Mesendoderm (in vitro differentiated cells): ENCODE measurements at regions not wholly inside any gene's neighbourhood (a gene's known extent, or its start where the extent isn't known, plus 50 kb on each side); places are given as distances from the start of the nearest gene placed in this dataset.

Experiments
- DNase-seq: peaks from one replicate; pipeline ENCODE4 v3.0.0; 2013
- H2AK5ac ChIP-seq: 2 replicates; pipeline ENCODE4 v1.6.1; 2013; ENCODE audit warnings: low read length, inconsistent platforms
- H2BK120ac ChIP-seq: 2 replicates; pipeline ENCODE4 v1.6.1; 2013; ENCODE audit warnings: low read depth, mild to moderate bottlenecking, low read length, moderate library complexity, mixed read lengths
- H2BK15ac ChIP-seq: replicated peaks from 2 replicates; pipeline ENCODE4 v1.6.1; 2013; ENCODE audit warnings: low read depth, mild to moderate bottlenecking, moderate library complexity
- H2BK5ac ChIP-seq: 2 replicates; pipeline ENCODE4 v1.6.1; 2013; ENCODE audit warnings: low read length, inconsistent platforms
- H3K18ac ChIP-seq: 2 replicates; pipeline ENCODE4 v1.6.1; 2013; ENCODE audit warnings: mild to moderate bottlenecking, low read length, mixed read lengths
- H3K23ac ChIP-seq: one replicate; pipeline ENCODE4 v1.6.1; 2013; ENCODE audit warnings: low read length
- H3K27ac ChIP-seq: 2 replicates; pipeline ENCODE4 v1.5.1; 2013; ENCODE audit warnings: low read depth, mild to moderate bottlenecking, inconsistent platforms, low read length, moderate library complexity
- H3K27me3 ChIP-seq: 2 replicates; pipeline ENCODE4 v1.6.1; 2013; ENCODE audit warnings: low read length, control low read depth, mild to moderate bottlenecking, inconsistent platforms; ENCODE audit not compliant: insufficient read depth, poor library complexity
- H3K36me3 ChIP-seq: 2 replicates; pipeline ENCODE4 v1.6.1; 2013; ENCODE audit warnings: low read length, inconsistent platforms; ENCODE audit not compliant: control insufficient read depth, insufficient read depth
- H3K4ac ChIP-seq: one replicate; pipeline ENCODE4 v1.6.1; 2013; ENCODE audit warnings: low read depth, mild to moderate bottlenecking, low read length, moderate library complexity
- H3K4me1 ChIP-seq: 2 replicates; pipeline ENCODE4 v1.6.1; 2013; ENCODE audit warnings: low read depth, low read length, inconsistent platforms; ENCODE audit not compliant: control insufficient read depth
- H3K4me2 ChIP-seq: 2 replicates; pipeline ENCODE4 v1.6.1; 2013; ENCODE audit warnings: low read length
- H3K4me3 ChIP-seq: 2 replicates; pipeline ENCODE4 v1.5.1; 2013; ENCODE audit warnings: mild to moderate bottlenecking, low read length
- H3K56ac ChIP-seq: one replicate; pipeline ENCODE4 v1.6.1; 2013; ENCODE audit warnings: low read length
- H3K79me1 ChIP-seq: 2 replicates; pipeline ENCODE4 v1.6.1; 2013; ENCODE audit warnings: low read length, inconsistent platforms
- H3K79me2 ChIP-seq: 2 replicates; pipeline ENCODE4 v1.6.1; 2013; ENCODE audit warnings: mild to moderate bottlenecking, low read length; ENCODE audit not compliant: control insufficient read depth, insufficient read depth
- H3K9ac ChIP-seq: 2 replicates; pipeline ENCODE4 v1.6.1; 2013; ENCODE audit warnings: low read length, inconsistent platforms
- H4K5ac ChIP-seq: one replicate; pipeline ENCODE4 v1.6.1; 2013; ENCODE audit warnings: low read length
- H4K8ac ChIP-seq: one replicate; pipeline ENCODE4 v1.6.1; 2013; ENCODE audit warnings: low read depth, mild to moderate bottlenecking, control low read depth, low read length, moderate library complexity
- WGBS: extraction: QIAGEN DNeasy Blood & Tissue Kit; methylation state at CpG from one replicate; pipeline ENCODE4 v1.1.7; 2013; ENCODE audit warnings: low lambda C conversion rate, missing lambda C conversion rate; ENCODE audit not compliant: insufficient coverage; ENCODE audit errors: extremely low coverage; 5-methylcytosine and 5-hydroxymethylcytosine counted together

GRCh38 chr9:696332-697323, 144.9 kb upstream of the DMRT1 start:
- no peak overlapping the region for H4K5ac ChIP-seq
- no peak overlapping the region for H3K27ac ChIP-seq
- no peak overlapping the region for H3K9ac ChIP-seq

GRCh38 chr9:698276-698675, 143.2 kb upstream of the DMRT1 start:
- no peak overlapping the region for H3K23ac ChIP-seq
- H3K4me2 ChIP-seq: no peak overlapping the region
- H3K9ac ChIP-seq: no peak overlapping the region
- no CpG with 5 or more reads among the region's 5 CpGs for WGBS
- H3K4me3 ChIP-seq: no peak overlapping the region
- H3K4me1 ChIP-seq: peaks cover 3% of the 10 kb centered on the region
- DNase-seq: no peak
- no peak overlapping the region for H2BK120ac ChIP-seq
- no peaks in the 10 kb centered on the region for H3K36me3 ChIP-seq
- H4K8ac ChIP-seq: no peak overlapping the region
- no peak overlapping the region for H2BK15ac ChIP-seq
- peak overlapping the region; percentile 41 for H3K18ac ChIP-seq
- no peak overlapping the region for H3K27ac ChIP-seq
- no peak overlapping the region for H3K56ac ChIP-seq
- H3K27me3 ChIP-seq: no peaks in the 10 kb centered on the region
- no peaks in the 10 kb centered on the region for H3K79me1 ChIP-seq
- no peak overlapping the region for H3K4ac ChIP-seq
- H2BK5ac ChIP-seq: no peak overlapping the region
- H2AK5ac ChIP-seq: no peak overlapping the region
- H3K79me2 ChIP-seq: no peaks in the 10 kb centered on the region
- H4K5ac ChIP-seq: no peak overlapping the region

More at GRCh38 chr9:696332-697323, 144.9 kb upstream of the DMRT1 start:
- Histone ChIP-seq H3K27me3 (no peaks in the 10 kb centered on the region), H4K8ac (no peak overlapping the region), H3K36me3 (no peaks in the 10 kb centered on the region), H3K4me3 (no peak overlapping the region), H2BK120ac (no peak overlapping the region), H3K4me1 (peaks cover 5% of the 10 kb centered on the region), H3K4me2 (no peak overlapping the region), H3K79me2 (no peaks in the 10 kb centered on the region), H3K79me1 (no peaks in the 10 kb centered on the region), H2BK15ac (no peak overlapping the region), H3K23ac (no peak overlapping the region), H3K56ac (no peak overlapping the region), H2AK5ac (no peak overlapping the region), H3K4ac (no peak overlapping the region), H2BK5ac (no peak overlapping the region), H3K18ac (no peak overlapping the region)
- peak; percentile 47 for DNase-seq
- WGBS: no CpG with 5 or more reads among the region's 9 CpGs

- Histone ChIP-seq H2BK5ac (no peak overlapping the region), H3K27me3 (no peaks in the 10 kb centered on the region), H3K79me2 (no peaks in the 10 kb centered on the region), H2BK15ac (no peak overlapping the region), H2AK5ac (no peak overlapping the region), H3K79me1 (no peaks in the 10 kb centered on the region), H3K27ac (no peak overlapping the region), H3K4me1 (no peaks in the 10 kb centered on the region), H3K9ac (no peak overlapping the region), H3K18ac (no peak overlapping the region), H4K8ac (no peak overlapping the region), H3K4ac (no peak overlapping the region), H4K5ac (no peak overlapping the region), H3K36me3 (no peaks in the 10 kb centered on the region), H3K4me2 (no peak overlapping the region), H2BK120ac (no peak overlapping the region), H3K56ac (no peak overlapping the region), H3K4me3 (no peak overlapping the region), H3K23ac (no peak overlapping the region)
- no CpG with 5 or more reads among the region's 6 CpGs for WGBS
- DNase-seq: no peak
Observed at GRCh38 chr9:698954-699353, 142.5 kb upstream of the DMRT1 start.

- Histone ChIP-seq H2BK120ac (no peak overlapping the region), H4K5ac (no peak overlapping the region), H4K8ac (no peak overlapping the region), H3K9ac (no peak overlapping the region), H3K4me1 (no peaks in the 10 kb centered on the region), H3K18ac (no peak overlapping the region), H2AK5ac (no peak overlapping the region), H3K79me2 (no peaks in the 10 kb centered on the region), H3K56ac (no peak overlapping the region), H3K79me1 (no peaks in the 10 kb centered on the region), H3K4me3 (no peak overlapping the region), H3K27me3 (no peaks in the 10 kb centered on the region), H2BK5ac (no peak overlapping the region), H2BK15ac (no peak overlapping the region), H3K4ac (no peak overlapping the region), H3K23ac (no peak overlapping the region), H3K27ac (no peak overlapping the region), H3K36me3 (no peaks in the 10 kb centered on the region), H3K4me2 (no peak overlapping the region)
- no peak for DNase-seq
- WGBS: no CpG with 5 or more reads among the region's 1 CpG
Observed at GRCh38 chr9:699396-699795, 142.1 kb upstream of the DMRT1 start.

GRCh38 chr9:700365-701282, 140.9 kb upstream of the DMRT1 start:
- Histone ChIP-seq H2BK5ac (no peak overlapping the region), H2BK120ac (no peak overlapping the region), H4K8ac (no peak overlapping the region), H3K4me1 (no peaks in the 10 kb centered on the region), H3K9ac (no peak overlapping the region), H3K27ac (no peak overlapping the region), H2AK5ac (no peak overlapping the region), H4K5ac (no peak overlapping the region), H3K79me1 (no peaks in the 10 kb centered on the region), H3K79me2 (no peaks in the 10 kb centered on the region), H2BK15ac (no peak overlapping the region), H3K56ac (no peak overlapping the region), H3K27me3 (no peaks in the 10 kb centered on the region), H3K4me2 (no peak overlapping the region), H3K18ac (no peak overlapping the region), H3K36me3 (no peaks in the 10 kb centered on the region), H3K4ac (no peak overlapping the region), H3K23ac (no peak overlapping the region), H3K4me3 (no peak overlapping the region)
- no CpG with 5 or more reads among the region's 9 CpGs for WGBS
- DNase-seq: no peak
